ENCODE measurements at regions not wholly inside any gene's neighbourhood (a gene's known extent, or its start where the extent isn't known, plus 50 kb on each side); places are given as distances from the start of the nearest gene placed in this dataset.

- H3K27ac Mint-ChIP-seq: no peak overlapping the region
- no peak for ATAC-seq
- no peaks in the 10 kb centered on the region for H3K9me3 Mint-ChIP-seq
- DNase-seq: no peak
- intact Hi-C loops (cut with micrococcal nuclease): no loop called here
- H3K27me3 Mint-ChIP-seq: peaks cover 6% of the 10 kb centered on the region
- TF ChIP-seq CTCF (IDR thresholded peaks at IDR 0.05): no peak
- POLR2A ChIA-PET: no interaction called here
- H3K4me3 Mint-ChIP-seq: no peak overlapping the region
- CTCF ChIA-PET: no interaction called here
- no peaks in the 10 kb centered on the region for H3K4me1 Mint-ChIP-seq (ENCODE audit: low read depth)
- no peaks in the 10 kb centered on the region for H3K36me3 Mint-ChIP-seq (ENCODE audit: low read depth)
Observed at GRCh38 chr2:226275215-226275614, 524.4 kb downstream of the IRS1 start.

- ATAC-seq: no peak
Observed at GRCh38 chr2:226274143-226274542, 525.5 kb downstream of the IRS1 start.

GRCh38 chr2:226273440-226273839 lies 526.2 kb downstream of the IRS1 start:
- H3K27me3 Mint-ChIP-seq: peaks cover 15% of the 10 kb centered on the region
- no peaks in the 10 kb centered on the region for H3K9me3 Mint-ChIP-seq
- H3K4me1 Mint-ChIP-seq (ENCODE audit: low read depth): no peaks in the 10 kb centered on the region
- intact Hi-C loops (cut with micrococcal nuclease): no loop called here
- DNase-seq (no peak), ATAC-seq (no peak)
- POLR2A ChIA-PET: no interaction called here
- no peak for TF ChIP-seq CTCF (IDR thresholded peaks at IDR 0.05)
- CTCF ChIA-PET: no interaction called here
- H3K36me3 Mint-ChIP-seq (ENCODE audit: low read depth): no peaks in the 10 kb centered on the region
- H3K27ac Mint-ChIP-seq: no peak overlapping the region
- no peak overlapping the region for H3K4me3 Mint-ChIP-seq

More at GRCh38 chr2:226274143-226274542, 525.5 kb downstream of the IRS1 start:
- intact Hi-C loops (cut with micrococcal nuclease): no loop called here
- Mint-ChIP-seq H3K4me3 (no peak overlapping the region), H3K27ac (no peak overlapping the region), H3K9me3 (no peaks in the 10 kb centered on the region), H3K27me3 (peaks cover 11% of the 10 kb centered on the region), H3K4me1 (ENCODE audit: low read depth) (no peaks in the 10 kb centered on the region), H3K36me3 (ENCODE audit: low read depth) (no peaks in the 10 kb centered on the region)
- POLR2A ChIA-PET: no interaction called here
- no peak for DNase-seq
- CTCF ChIA-PET: no interaction called here
- TF ChIP-seq CTCF (IDR thresholded peaks at IDR 0.05): no peak

GRCh38 chr2:226272435-226272834 lies 527.2 kb downstream of the IRS1 start:
- Mint-ChIP-seq H3K4me3 (no peak overlapping the region), H3K4me1 (ENCODE audit: low read depth) (no peaks in the 10 kb centered on the region), H3K27ac (no peak overlapping the region), H3K27me3 (peaks cover 13% of the 10 kb centered on the region), H3K9me3 (no peaks in the 10 kb centered on the region), H3K36me3 (ENCODE audit: low read depth) (no peaks in the 10 kb centered on the region)
- TF ChIP-seq CTCF (IDR thresholded peaks at IDR 0.05): no peak
- intact Hi-C loops (cut with micrococcal nuclease): no loop called here
- ChIA-PET POLR2A (no interaction called here), CTCF (no interaction called here)
- DNase-seq: no peak
- ATAC-seq: no peak

GRCh38 chr2:226270285-226271058 lies 529.1 kb downstream of the IRS1 start:
- no peaks in the 10 kb centered on the region for H3K36me3 Mint-ChIP-seq (ENCODE audit: low read depth)
- CTCF ChIA-PET: no interaction called here
- no peaks in the 10 kb centered on the region for H3K4me1 Mint-ChIP-seq (ENCODE audit: low read depth)
- peaks cover 13% of the 10 kb centered on the region for H3K27me3 Mint-ChIP-seq
- no peak overlapping the region for H3K4me3 Mint-ChIP-seq
- DNase-seq (no peak), ATAC-seq (no peak)
- no peak overlapping the region for H3K27ac Mint-ChIP-seq
- TF ChIP-seq CTCF (IDR thresholded peaks at IDR 0.05): no peak
- POLR2A ChIA-PET: no interaction called here
- no peaks in the 10 kb centered on the region for H3K9me3 Mint-ChIP-seq
- intact Hi-C loops (cut with micrococcal nuclease): no loop called here
